ENCODE measurements at regions not wholly inside any gene's neighbourhood (a gene's known extent, or its start where the extent isn't known, plus 50 kb on each side); places are given as distances from the start of the nearest gene placed in this dataset.

- Histone ChIP-seq H3K4me3 (ENCODE audit: low read depth, low read length, poor library complexity, severe bottlenecking) (no peak overlapping the region), H3K4me1 (ENCODE audit: insufficient read depth, low read length, poor library complexity, severe bottlenecking) (no peaks in the 10 kb centered on the region), H3K9me3 (ENCODE audit: low read depth, low read length, poor library complexity, severe bottlenecking) (peaks cover 10% of the 10 kb centered on the region), H3K27ac (ENCODE audit: low read depth, low read length, poor library complexity, severe bottlenecking) (no peak overlapping the region), H3K27me3 (replicated peaks; ENCODE audit: insufficient read depth, low read depth, low read length, poor library complexity) (no peaks in the 10 kb centered on the region), H3K36me3 (ENCODE audit: insufficient read depth, low read length, poor library complexity, severe bottlenecking) (no peaks in the 10 kb centered on the region)
- no peak for DNase-seq (ENCODE audit: low spot score)
- intact Hi-C loops (cut with micrococcal nuclease; ENCODE audit: unreplicated experiment): no loop called here
- CTCF ChIA-PET: no interaction called here
- TF ChIP-seq EZH2 (IDR thresholded peaks at IDR 0.05; ENCODE audit: borderline replicate concordance, low read depth, low read length, poor library complexity, severe bottlenecking) (no peak), CTCF (conservative IDR thresholded peaks at IDR 0.05; ENCODE audit: low read depth, low read length) (no peak)
- BruUV-seq (replicated peaks): no TSS peak
- POLR2A ChIA-PET (ENCODE audit: low non-redundant PET): no interaction called here
Measured at GRCh38 chr17:70868149-70868548, 698.8 kb downstream of the KCNJ2 start.

DNA sequence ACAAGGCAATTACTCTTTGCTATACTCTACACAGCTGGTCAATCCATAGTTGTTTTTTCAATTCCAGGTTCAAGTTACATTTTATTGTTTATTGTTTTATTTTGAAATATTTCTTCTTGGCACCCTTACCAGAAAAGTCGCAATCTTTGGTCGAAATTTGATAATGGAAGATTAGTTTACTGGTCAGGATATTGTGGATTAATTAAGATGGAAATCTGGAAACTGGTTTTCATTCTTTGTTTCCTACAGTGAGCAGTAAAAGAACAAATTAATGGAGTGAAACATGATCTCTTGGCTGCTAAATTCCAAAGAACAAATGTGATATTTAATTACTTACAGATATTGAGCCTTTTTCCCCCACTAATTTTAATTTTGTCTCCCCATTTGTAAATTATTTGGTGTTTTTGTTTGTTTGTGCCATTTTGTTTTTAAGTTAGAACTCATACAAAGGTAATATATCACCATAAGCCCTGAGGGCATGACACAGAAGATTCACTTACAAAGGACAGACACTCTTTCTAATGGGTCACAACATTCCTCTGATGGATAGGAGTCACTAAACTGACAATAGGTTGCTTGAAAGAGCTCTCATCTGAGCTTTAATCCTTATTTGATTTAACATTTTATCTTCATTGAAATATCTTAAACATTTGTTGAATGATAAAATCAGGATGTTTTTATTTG is 700.2 kb downstream of the KCNJ2 start:
- BruUV-seq (replicated peaks): no TSS peak
- Histone ChIP-seq H3K27me3 (replicated peaks; ENCODE audit: insufficient read depth, low read depth, low read length, poor library complexity) (no peaks in the 10 kb centered on the region), H3K4me1 (ENCODE audit: insufficient read depth, low read length, poor library complexity, severe bottlenecking) (no peaks in the 10 kb centered on the region), H3K4me3 (ENCODE audit: low read depth, low read length, poor library complexity, severe bottlenecking) (no peak overlapping the region), H3K9me3 (ENCODE audit: low read depth, low read length, poor library complexity, severe bottlenecking) (peaks cover 4% of the 10 kb centered on the region), H3K36me3 (ENCODE audit: insufficient read depth, low read length, poor library complexity, severe bottlenecking) (no peaks in the 10 kb centered on the region), H3K27ac (ENCODE audit: low read depth, low read length, poor library complexity, severe bottlenecking) (no peak overlapping the region)
- TF ChIP-seq CTCF (conservative IDR thresholded peaks at IDR 0.05; ENCODE audit: low read depth, low read length) (no peak), EZH2 (IDR thresholded peaks at IDR 0.05; ENCODE audit: borderline replicate concordance, low read depth, low read length, poor library complexity, severe bottlenecking) (no peak)
- intact Hi-C loops (cut with micrococcal nuclease; ENCODE audit: unreplicated experiment): no loop called here
- no peak for DNase-seq (ENCODE audit: low spot score)
- POLR2A ChIA-PET (ENCODE audit: low non-redundant PET): no interaction called here
- CTCF ChIA-PET: no interaction called here

GRCh38 chr17:70871180-70871818 is 702.0 kb downstream of the KCNJ2 start:
- intact Hi-C loops (cut with micrococcal nuclease; ENCODE audit: unreplicated experiment): no loop called here
- CTCF ChIA-PET: no interaction called here
- DNase-seq (ENCODE audit: low spot score): no peak

More at GRCh38 chr17:70871180-70871818, 702.0 kb downstream of the KCNJ2 start:
- TF ChIP-seq EZH2 (IDR thresholded peaks at IDR 0.05; ENCODE audit: borderline replicate concordance, low read depth, low read length, poor library complexity, severe bottlenecking) (no peak), CTCF (conservative IDR thresholded peaks at IDR 0.05; ENCODE audit: low read depth, low read length) (no peak)
- Histone ChIP-seq H3K4me3 (ENCODE audit: low read depth, low read length, poor library complexity, severe bottlenecking) (no peak overlapping the region), H3K9me3 (ENCODE audit: low read depth, low read length, poor library complexity, severe bottlenecking) (peaks cover 9% of the 10 kb centered on the region), H3K27me3 (replicated peaks; ENCODE audit: insufficient read depth, low read depth, low read length, poor library complexity) (no peaks in the 10 kb centered on the region), H3K36me3 (ENCODE audit: insufficient read depth, low read length, poor library complexity, severe bottlenecking) (no peaks in the 10 kb centered on the region), H3K27ac (ENCODE audit: low read depth, low read length, poor library complexity, severe bottlenecking) (no peak overlapping the region), H3K4me1 (ENCODE audit: insufficient read depth, low read length, poor library complexity, severe bottlenecking) (no peaks in the 10 kb centered on the region)
- POLR2A ChIA-PET (ENCODE audit: low non-redundant PET): no interaction called here
- no TSS peak for BruUV-seq (replicated peaks)
